Activated naive CD8-positive, alpha-beta T cell treated with anti-CD3 and anti-CD28 coated beads, Interleukin-2, amount 50 U/mL, for 24 hours (primary cell): ENCODE measurements at regions not wholly inside any gene's neighbourhood (a gene's known extent, or its start where the extent isn't known, plus 50 kb on each side); places are given as distances from the start of the nearest gene placed in this dataset.

Experiments
- ATAC-seq: fragments of 150-1000 bp; cut with Tn5 transposase; one replicate; pipeline ENCODE4 v1.10.0; 2021
- DNase-seq: peaks from one replicate; pipeline ENCODE4 v3.0.0; 2021
- H3K27ac Mint-ChIP-seq: one replicate; pipeline ENCODE4 v1.8.0; 2021; ENCODE audit warnings: mild to moderate bottlenecking, mixed read lengths
- H3K27me3 Mint-ChIP-seq: one replicate; pipeline ENCODE4 v1.8.0; 2021; ENCODE audit warnings: mixed read lengths
- H3K36me3 Mint-ChIP-seq: one replicate; pipeline ENCODE4 v1.8.0; 2021; ENCODE audit warnings: low read depth, mixed read lengths
- H3K4me1 Mint-ChIP-seq: one replicate; pipeline ENCODE4 v1.8.0; 2021; ENCODE audit warnings: mixed read lengths
- H3K4me3 Mint-ChIP-seq: one replicate; pipeline ENCODE4 v1.8.0; 2021; ENCODE audit warnings: mild to moderate bottlenecking, moderate library complexity, mixed read lengths
- H3K9me3 Mint-ChIP-seq: one replicate; pipeline ENCODE4 v1.8.0; 2021; ENCODE audit warnings: mixed read lengths

DNA sequence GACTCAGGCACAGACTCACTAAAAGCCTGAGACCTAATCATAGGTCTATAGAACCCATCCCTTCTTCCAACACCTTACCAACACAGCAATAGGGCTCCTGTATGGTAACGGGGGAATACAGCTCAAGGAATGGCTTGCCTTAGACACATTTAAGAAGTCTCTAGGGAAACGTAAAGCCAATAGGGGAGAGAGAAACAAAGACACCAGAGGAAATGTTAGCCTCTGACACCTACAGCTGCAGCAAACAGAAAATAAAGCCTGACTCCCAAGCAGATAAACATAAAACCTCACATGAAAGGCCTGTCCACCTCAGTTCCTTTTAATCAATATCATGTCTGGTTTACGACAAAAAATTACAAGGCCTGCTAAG lies 51.1 kb upstream of the NCOA1 start:
- no peaks in the 10 kb centered on the region for H3K36me3 Mint-ChIP-seq
- no peaks in the 10 kb centered on the region for H3K27me3 Mint-ChIP-seq
- H3K27ac Mint-ChIP-seq = no peak overlapping the region
- no peak for DNase-seq
- no peaks in the 10 kb centered on the region for H3K9me3 Mint-ChIP-seq
- H3K4me3 Mint-ChIP-seq = no peak overlapping the region
- no peaks in the 10 kb centered on the region for H3K4me1 Mint-ChIP-seq
- no peak for ATAC-seq

DNA sequence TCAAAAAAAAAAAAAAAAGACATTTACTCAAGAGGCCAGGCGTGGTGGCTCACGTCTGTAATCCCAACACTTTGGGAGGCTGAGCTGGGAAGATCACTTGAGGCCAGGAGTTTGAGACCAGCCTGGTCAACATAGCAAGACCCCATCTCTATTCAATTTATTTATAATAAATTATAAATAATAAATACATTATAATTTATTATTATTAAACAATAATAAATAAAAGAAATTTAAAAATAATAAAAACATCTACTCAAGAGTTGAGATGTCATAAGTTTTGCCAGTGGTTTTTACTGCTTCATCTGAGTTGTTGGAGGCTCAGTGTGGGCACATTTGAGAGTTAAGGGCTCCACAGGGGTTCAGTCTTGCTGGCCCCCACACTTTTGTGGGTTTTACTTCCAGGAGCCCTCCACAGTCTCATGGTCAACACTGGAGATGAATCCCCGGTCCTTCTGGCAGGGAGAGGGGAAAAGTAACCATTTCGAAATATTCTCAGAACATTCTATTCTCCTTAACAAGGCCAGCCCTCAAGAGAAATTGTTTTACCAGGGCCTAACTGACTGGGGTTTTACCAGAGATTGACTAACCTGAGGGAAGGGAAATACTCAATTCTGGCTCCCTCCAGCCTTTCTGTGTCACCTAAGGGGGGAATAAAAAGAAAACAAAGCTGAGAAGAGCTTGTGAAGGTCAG lies 51.6 kb upstream of the NCOA1 start:
- no peaks in the 10 kb centered on the region for H3K9me3 Mint-ChIP-seq
- DNase-seq = no peak
- H3K27me3 Mint-ChIP-seq = no peaks in the 10 kb centered on the region
- no peak overlapping the region for H3K27ac Mint-ChIP-seq
- H3K4me3 Mint-ChIP-seq = no peak overlapping the region
- no peak for ATAC-seq
- no peaks in the 10 kb centered on the region for H3K4me1 Mint-ChIP-seq
- H3K36me3 Mint-ChIP-seq = no peaks in the 10 kb centered on the region

DNA sequence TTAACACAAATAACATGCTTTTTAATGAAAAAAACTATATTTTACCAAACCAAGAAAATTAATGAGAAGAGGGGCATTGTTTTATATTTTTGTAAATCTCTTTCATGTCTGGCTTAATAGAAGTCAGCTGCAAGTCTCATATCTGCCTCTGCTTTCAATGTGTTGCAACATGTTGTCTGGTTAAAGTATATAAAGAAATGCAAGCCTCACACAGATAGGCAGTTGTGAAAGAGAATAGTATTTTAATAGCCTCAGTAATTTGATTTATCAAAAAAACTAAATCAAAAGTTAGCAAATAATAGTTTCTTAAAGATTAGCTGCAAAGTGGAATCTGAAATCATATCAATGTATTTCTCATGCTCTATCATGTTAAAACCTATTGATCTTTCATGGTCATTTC lies 52.9 kb upstream of the NCOA1 start:
- Mint-ChIP-seq H3K27me3 (no peaks in the 10 kb centered on the region), H3K36me3 (no peaks in the 10 kb centered on the region), H3K4me1 (no peaks in the 10 kb centered on the region), H3K27ac (no peak overlapping the region), H3K4me3 (no peak overlapping the region), H3K9me3 (no peaks in the 10 kb centered on the region)
- no peak for ATAC-seq
- no peak for DNase-seq

DNA sequence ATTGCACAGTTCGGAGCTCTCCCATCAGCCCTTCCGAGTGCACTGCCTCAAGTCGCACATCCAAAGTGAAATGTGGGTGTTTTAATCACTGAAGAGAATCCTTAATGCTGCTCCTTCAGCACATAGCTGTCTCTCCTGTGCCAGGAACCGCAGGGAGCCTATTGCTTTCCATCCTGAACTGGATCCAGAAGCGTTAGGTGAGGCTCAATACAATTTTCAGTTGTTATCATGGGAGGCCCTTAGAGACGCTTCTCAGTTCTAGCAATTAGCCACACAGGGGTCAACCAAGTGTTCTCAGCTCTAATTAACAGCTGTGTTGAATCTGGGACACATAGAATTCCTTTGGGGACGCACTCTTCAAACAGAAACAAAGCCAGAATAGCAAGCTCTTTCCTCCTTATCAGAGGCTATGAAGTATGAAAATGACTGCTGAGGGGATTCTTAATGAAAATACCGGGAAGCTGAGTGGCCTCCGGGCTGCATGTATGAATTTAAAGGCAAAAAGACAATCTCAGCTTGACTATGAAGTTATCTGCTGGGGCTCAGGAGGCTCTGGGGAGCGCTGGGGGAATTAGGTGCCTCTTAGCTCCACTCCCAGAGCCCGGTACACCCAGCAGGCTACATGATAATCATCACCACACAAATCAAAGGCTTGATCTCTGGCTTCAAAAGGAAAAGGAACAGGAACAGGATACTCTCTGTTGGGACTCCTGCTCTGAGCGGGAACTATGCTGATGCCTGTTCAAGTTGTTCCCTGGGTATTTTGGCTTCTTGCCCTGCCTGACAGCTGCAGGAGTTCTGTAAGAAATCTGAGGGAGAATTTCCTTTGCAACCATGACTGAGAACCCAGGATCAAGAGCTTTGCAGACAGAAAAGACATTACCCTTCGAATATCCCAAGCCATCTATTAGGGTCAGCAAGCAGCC lies 55.4 kb upstream of the NCOA1 start:
- Mint-ChIP-seq H3K9me3 (no peaks in the 10 kb centered on the region), H3K4me1 (no peaks in the 10 kb centered on the region), H3K27ac (no peak overlapping the region), H3K4me3 (no peak overlapping the region), H3K27me3 (no peaks in the 10 kb centered on the region), H3K36me3 (no peaks in the 10 kb centered on the region)
- ATAC-seq (no peak), DNase-seq (no peak)

DNA sequence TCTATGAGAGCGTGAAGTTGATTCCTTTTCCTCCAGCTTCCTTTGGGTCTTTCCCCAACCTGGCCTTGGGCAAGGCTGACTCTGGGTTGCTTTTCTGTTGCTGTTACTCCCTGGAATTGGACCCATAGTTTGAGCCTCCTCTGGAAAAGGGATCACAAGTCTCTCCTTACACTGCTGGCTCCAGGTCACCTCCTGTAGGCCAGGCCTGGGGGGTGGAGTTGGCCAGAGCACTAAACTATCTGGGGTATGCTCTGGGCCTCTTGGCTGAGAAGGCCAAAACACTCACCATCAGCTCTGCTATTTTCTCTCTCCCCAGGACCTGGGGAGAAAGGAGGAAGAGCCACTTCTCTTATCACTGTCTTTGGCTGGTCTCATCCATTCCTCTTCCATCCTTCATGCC lies 56.5 kb upstream of the NCOA1 start:
- H3K4me1 Mint-ChIP-seq = no peaks in the 10 kb centered on the region
- no peaks in the 10 kb centered on the region for H3K9me3 Mint-ChIP-seq
- no peaks in the 10 kb centered on the region for H3K27me3 Mint-ChIP-seq
- H3K4me3 Mint-ChIP-seq = no peak overlapping the region
- no peak overlapping the region for H3K27ac Mint-ChIP-seq
- H3K36me3 Mint-ChIP-seq = no peaks in the 10 kb centered on the region
- DNase-seq (no peak), ATAC-seq (no peak)

DNA sequence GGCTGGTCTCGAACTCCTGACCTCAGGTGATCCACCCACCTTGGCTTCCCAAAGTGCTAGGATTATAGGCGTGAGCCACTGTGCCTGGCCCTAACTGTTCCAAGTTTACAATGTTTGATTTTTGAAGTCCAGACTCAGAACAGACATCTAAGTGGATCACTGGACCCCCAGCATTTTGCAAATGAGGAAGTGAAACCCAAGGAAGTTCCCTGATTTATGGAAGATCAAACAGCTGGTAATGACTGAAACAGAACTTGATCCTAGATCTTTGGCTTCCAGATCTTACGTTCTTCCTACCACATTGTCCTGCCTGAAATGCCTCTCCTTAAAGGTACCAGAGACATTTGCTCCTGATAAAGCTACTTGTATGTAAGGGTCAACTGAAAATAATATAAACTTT lies 58.3 kb upstream of the NCOA1 start:
- Mint-ChIP-seq H3K9me3 (no peaks in the 10 kb centered on the region), H3K36me3 (no peaks in the 10 kb centered on the region), H3K27ac (no peak overlapping the region), H3K4me1 (no peaks in the 10 kb centered on the region), H3K4me3 (no peak overlapping the region), H3K27me3 (no peaks in the 10 kb centered on the region)
- ATAC-seq (no peak), DNase-seq (no peak)

DNA sequence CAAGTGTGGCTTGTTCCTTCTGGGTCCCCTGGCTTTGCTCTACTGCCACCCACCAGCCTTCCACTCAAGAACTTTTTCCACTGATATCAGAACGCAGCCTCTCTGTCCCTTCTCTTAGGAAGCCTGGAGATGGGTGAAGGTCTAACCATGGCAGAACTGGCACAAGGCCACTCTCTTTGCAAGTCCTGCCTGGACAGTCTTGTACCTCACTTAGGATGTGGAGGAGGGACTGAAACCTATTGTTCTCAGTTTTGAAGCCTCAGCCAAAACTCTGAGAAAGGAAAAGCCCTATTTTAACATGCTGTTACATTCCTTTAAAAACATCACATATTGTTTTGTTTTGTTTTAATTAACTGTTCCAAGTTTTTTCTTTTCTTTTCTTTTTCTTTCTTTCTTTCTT lies 58.9 kb upstream of the NCOA1 start:
- Mint-ChIP-seq H3K36me3 (no peaks in the 10 kb centered on the region), H3K4me1 (no peaks in the 10 kb centered on the region), H3K27me3 (no peaks in the 10 kb centered on the region), H3K27ac (no peak overlapping the region), H3K9me3 (no peaks in the 10 kb centered on the region), H3K4me3 (no peak overlapping the region)
- no peak for ATAC-seq
- DNase-seq = no peak

DNA sequence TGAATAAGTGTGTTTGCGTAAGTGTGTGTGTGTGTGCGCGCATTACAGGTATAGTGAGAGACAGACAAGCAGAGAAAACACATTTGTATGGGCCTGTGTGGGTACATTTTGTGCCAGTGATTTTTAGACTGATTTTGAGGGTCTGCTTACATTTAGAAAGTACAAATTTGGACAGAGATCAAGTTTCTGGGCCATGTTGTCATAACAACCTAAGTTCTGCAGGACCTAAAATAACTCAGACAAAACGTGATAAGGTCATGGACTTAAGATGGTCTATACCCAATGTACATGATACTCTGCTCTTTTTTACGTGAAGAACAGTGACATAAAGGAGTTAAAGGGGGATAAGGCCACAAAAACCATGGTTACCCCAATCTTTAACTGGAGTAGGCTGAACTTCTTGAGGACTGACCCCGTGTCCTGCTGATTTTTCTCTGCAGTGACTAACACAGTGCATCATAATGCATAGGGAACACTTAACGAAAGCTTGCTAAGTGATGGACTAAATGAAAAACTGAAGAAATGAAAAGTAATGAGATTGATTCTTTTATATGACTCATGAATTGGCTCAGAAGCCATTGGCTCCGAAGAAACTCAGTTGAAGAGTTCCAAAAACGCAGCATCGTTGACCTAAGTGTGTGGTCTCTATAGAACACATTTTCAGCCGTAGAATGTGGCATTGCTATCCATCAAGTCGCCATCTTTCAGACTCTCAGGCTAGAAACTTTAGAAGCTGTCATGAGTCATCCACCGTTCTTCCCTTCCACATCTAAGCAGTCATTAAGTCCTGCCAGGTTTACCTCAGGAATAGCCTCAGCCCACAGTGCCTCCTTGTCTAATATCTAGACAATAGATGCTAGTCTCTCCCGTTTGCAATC lies 61.6 kb upstream of the NCOA1 start:
- Mint-ChIP-seq H3K27ac (no peak overlapping the region), H3K4me3 (no peak overlapping the region), H3K4me1 (no peaks in the 10 kb centered on the region), H3K36me3 (no peaks in the 10 kb centered on the region), H3K9me3 (no peaks in the 10 kb centered on the region), H3K27me3 (no peaks in the 10 kb centered on the region)
- DNase-seq (no peak), ATAC-seq (no peak)

DNA sequence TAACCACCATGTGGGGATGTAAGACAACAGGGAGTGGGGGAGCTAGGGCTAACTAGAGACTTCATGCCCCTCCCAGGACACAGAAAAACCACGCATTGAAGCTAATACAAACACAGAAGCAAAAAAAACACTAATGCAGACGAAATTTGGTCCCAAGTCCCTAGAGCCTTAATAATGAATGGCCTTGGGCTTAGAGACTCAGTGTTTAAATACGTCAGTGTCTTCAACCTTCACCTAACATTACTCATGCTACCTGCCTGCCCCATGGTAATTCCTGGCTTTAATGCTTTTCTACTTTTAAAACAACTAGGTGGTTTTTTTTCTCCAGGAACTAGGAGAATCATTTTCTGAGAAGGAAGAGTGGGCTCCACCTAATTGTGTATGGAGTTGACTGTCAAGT lies 64.1 kb upstream of the ITSN2 start:
- H3K9me3 Mint-ChIP-seq = no peaks in the 10 kb centered on the region
- DNase-seq (no peak), ATAC-seq (no peak)
- no peaks in the 10 kb centered on the region for H3K36me3 Mint-ChIP-seq
- H3K27ac Mint-ChIP-seq = no peak overlapping the region
- H3K27me3 Mint-ChIP-seq = no peaks in the 10 kb centered on the region
- no peak overlapping the region for H3K4me3 Mint-ChIP-seq
- H3K4me1 Mint-ChIP-seq = no peaks in the 10 kb centered on the region

DNA sequence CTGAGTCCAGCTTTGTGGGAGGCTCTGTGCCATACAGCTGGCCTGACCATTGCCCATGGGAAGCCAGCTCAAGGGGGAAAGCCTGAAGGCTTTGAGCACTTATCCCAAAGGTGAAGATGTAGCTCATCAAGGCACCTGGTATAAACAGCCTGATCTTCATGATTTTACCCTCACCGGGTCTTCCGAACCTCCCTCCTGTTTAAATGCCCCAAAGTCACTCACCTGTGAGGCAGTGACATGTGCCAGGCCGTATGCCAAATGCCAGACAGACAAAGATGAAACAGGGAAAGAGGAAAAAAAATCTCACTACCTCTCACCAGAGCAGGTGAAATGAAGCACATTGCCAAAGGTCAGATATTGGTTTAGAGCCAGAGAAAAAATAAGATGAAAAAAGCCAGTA lies 62.8 kb upstream of the ITSN2 start:
- no peaks in the 10 kb centered on the region for H3K4me1 Mint-ChIP-seq
- no peak overlapping the region for H3K27ac Mint-ChIP-seq
- DNase-seq = no peak
- H3K4me3 Mint-ChIP-seq = no peak overlapping the region
- no peaks in the 10 kb centered on the region for H3K9me3 Mint-ChIP-seq
- no peak for ATAC-seq
- H3K36me3 Mint-ChIP-seq = no peaks in the 10 kb centered on the region
- H3K27me3 Mint-ChIP-seq = no peaks in the 10 kb centered on the region

DNA sequence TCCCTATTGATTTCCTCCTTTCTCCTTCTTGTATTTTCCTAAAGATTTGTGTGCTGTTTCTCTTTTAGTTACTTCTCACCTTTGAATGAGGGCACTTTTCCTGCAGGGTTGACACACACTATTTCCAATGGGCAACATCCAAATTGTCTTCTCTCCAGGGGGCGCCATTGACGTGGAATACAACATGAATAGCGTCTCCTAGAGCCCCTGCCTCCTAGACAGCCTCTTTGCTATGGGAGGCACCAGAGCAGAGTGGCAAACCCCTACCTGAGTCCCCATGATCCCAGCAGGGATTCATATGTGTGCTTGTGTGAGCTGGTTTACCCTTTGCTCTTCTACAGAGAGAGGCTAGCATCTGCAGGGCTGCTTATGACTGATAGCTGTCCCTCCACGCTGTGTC lies 61.3 kb upstream of the ITSN2 start:
- no peak overlapping the region for H3K27ac Mint-ChIP-seq
- no peaks in the 10 kb centered on the region for H3K36me3 Mint-ChIP-seq
- DNase-seq (peak; percentile 68), ATAC-seq (peak; percentile 85)
- H3K4me3 Mint-ChIP-seq = no peak overlapping the region
- no peaks in the 10 kb centered on the region for H3K9me3 Mint-ChIP-seq
- no peaks in the 10 kb centered on the region for H3K27me3 Mint-ChIP-seq
- no peaks in the 10 kb centered on the region for H3K4me1 Mint-ChIP-seq

DNA sequence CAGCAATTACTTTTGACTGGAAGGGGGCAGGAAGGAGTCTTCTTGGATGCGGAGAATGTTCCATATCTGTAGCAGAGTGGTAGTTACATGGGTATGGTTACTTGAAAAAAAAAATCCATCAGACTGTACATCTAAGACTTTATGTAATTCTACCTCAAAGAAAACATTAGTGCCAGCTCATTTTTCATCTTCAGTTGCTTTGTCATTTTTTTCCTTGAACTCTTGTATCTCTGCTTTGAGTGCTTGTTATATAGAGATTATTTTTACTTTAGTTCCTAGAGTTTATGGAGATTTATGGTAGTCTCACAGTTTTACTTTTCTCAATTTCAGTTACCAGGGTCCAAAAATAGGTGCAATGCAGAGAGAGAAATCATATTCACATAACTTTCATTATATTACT lies 60.0 kb upstream of the ITSN2 start:
- Mint-ChIP-seq H3K27me3 (no peaks in the 10 kb centered on the region), H3K4me3 (no peak overlapping the region), H3K36me3 (no peaks in the 10 kb centered on the region), H3K27ac (no peak overlapping the region), H3K9me3 (no peaks in the 10 kb centered on the region), H3K4me1 (no peaks in the 10 kb centered on the region)
- ATAC-seq (no peak), DNase-seq (no peak)

DNA sequence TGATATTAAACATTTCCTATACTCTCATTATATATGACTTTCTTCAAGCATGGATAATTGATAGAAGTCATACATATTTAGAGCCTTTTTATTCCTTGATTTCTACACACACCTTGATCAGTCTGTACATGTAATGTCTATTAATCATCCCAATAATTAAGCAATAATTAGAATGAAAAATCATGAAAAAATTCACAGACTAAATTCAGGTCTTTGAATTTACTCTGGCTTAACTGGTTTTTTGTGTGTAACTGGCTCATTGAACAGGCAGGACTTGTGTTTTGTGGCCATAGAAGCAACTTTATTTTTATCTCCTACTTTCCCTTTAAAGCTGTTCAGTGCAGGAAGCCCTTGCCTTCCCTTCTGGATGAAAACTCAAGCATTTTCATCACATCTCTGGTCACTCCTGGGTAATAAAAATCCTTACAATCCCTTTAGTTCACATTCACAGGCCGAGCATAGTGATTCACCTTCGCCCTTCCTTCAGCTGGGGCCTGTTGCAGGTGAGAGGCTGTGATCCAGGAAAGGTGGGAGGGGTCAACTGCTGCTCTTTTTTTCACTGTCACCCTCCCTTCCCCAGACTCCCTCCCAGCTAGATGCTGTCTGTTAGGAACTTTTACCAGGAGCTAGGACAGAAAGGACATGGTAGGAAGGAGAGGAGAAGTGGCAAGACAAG lies 58.0 kb upstream of the ITSN2 start:
- Mint-ChIP-seq H3K4me3 (no peak overlapping the region), H3K27ac (no peak overlapping the region), H3K27me3 (no peaks in the 10 kb centered on the region), H3K9me3 (no peaks in the 10 kb centered on the region), H3K36me3 (no peaks in the 10 kb centered on the region), H3K4me1 (no peaks in the 10 kb centered on the region)
- no peak for DNase-seq
- ATAC-seq = no peak

DNA sequence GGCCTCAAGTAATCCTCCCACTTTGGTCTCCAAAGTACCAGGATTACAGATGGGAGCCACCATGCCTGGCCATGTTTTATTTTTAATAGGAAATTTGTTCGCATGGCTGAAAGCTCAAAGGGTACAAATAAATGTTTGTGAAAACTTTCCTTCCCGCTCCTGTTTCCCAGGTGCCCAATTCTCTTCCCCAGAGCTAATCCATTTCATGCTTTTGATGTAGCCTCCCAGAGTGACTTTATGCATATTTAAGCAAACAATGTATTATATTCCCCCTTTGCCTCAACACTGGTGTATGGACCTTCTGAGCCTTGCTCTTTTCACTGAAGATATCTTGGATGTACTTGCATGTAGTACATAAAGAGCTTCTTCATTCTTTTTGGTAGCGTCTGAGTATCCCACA lies 52.5 kb upstream of the ITSN2 start:
- no peaks in the 10 kb centered on the region for H3K4me1 Mint-ChIP-seq
- DNase-seq (no peak), ATAC-seq (no peak)
- no peaks in the 10 kb centered on the region for H3K9me3 Mint-ChIP-seq
- H3K27ac Mint-ChIP-seq = no peak overlapping the region
- no peaks in the 10 kb centered on the region for H3K36me3 Mint-ChIP-seq
- peaks cover 1% of the 10 kb centered on the region for H3K27me3 Mint-ChIP-seq
- H3K4me3 Mint-ChIP-seq = no peak overlapping the region
